Endodermal cell (in vitro differentiated cells): ENCODE measurements at regions not wholly inside any gene's neighbourhood (a gene's known extent, or its start where the extent isn't known, plus 50 kb on each side); places are given as distances from the start of the nearest gene placed in this dataset.

ENCODE experiments used
- DNase-seq: peaks from one replicate; pipeline ENCODE4 v3.0.0-alpha.2; 2017
- H3K27ac ChIP-seq: 2 replicates; pipeline ENCODE4 v1.5.1; 2013; ENCODE audit warnings: mild to moderate bottlenecking, low read depth, low read length, moderate library complexity
- H3K27me3 ChIP-seq: 2 replicates; pipeline ENCODE4 v1.6.1; 2013; ENCODE audit warnings: mild to moderate bottlenecking, low read length, moderate library complexity; ENCODE audit not compliant: insufficient read depth, control insufficient read depth, poor library complexity, severe bottlenecking
- H3K36me3 ChIP-seq: 2 replicates; pipeline ENCODE4 v1.7.0; 2013; ENCODE audit warnings: mild to moderate bottlenecking, low read length, moderate library complexity; ENCODE audit not compliant: control insufficient read depth, insufficient read depth
- H3K4me1 ChIP-seq: one replicate; pipeline ENCODE4 v1.7.0; 2013; ENCODE audit warnings: low read length; ENCODE audit not compliant: control insufficient read depth, insufficient read depth
- H3K4me3 ChIP-seq: 2 replicates; pipeline ENCODE4 v1.5.1; 2013; ENCODE audit warnings: mild to moderate bottlenecking, low read length, moderate library complexity
- H3K9ac ChIP-seq: 2 replicates; pipeline ENCODE4 v1.6.1; 2013; ENCODE audit warnings: mild to moderate bottlenecking, low read length, moderate library complexity; ENCODE audit not compliant: poor library complexity, severe bottlenecking; ENCODE audit errors: extremely low read depth
- H3K9me3 ChIP-seq: 2 replicates; pipeline ENCODE4 v1.6.1; 2013; ENCODE audit warnings: mild to moderate bottlenecking, low read length, moderate library complexity; ENCODE audit not compliant: control insufficient read depth
- H3K27ac Mint-ChIP-seq: 2 replicates; pipeline ENCODE4 v1.8.0; 2020; ENCODE audit warnings: mixed read lengths
- H3K27me3 Mint-ChIP-seq: 2 replicates; pipeline ENCODE4 v1.8.0; 2021; ENCODE audit warnings: mild to moderate bottlenecking, mixed read lengths; ENCODE audit not compliant: insufficient read depth
- H3K36me3 Mint-ChIP-seq: 2 replicates; pipeline ENCODE4 v1.8.0; 2020; ENCODE audit warnings: low read depth, mixed read lengths
- H3K4me1 Mint-ChIP-seq: 2 replicates; pipeline ENCODE4 v1.8.0; 2020; ENCODE audit warnings: mixed read lengths
- H3K4me3 Mint-ChIP-seq: 2 replicates; pipeline ENCODE4 v1.8.0; 2020; ENCODE audit warnings: mild to moderate bottlenecking, moderate library complexity, mixed read lengths
- H3K9me3 Mint-ChIP-seq: 2 replicates; pipeline ENCODE4 v1.8.0; 2020; ENCODE audit warnings: mild to moderate bottlenecking, mixed read lengths
- CTCF ChIP-seq: fragments of 200-600 bp; sonication (generic); conservative IDR thresholded peaks from 2 replicates; pipeline ENCODE4 v1.5.0; 2021; ENCODE audit warnings: antibody characterized with exemption, mild to moderate bottlenecking
- WGBS, 2 experiments: methylation state at CpG; one replicate each; pipeline versions ENCODE4 v1.1.5 to v1.1.7; 2013; ENCODE audit warnings: missing lambda C conversion rate in 2 of 2, mixed read lengths in 1 of 2; ENCODE audit not compliant: insufficient coverage in 1 of 2, insufficient read length in 1 of 2; 5-methylcytosine and 5-hydroxymethylcytosine counted together

DNA sequence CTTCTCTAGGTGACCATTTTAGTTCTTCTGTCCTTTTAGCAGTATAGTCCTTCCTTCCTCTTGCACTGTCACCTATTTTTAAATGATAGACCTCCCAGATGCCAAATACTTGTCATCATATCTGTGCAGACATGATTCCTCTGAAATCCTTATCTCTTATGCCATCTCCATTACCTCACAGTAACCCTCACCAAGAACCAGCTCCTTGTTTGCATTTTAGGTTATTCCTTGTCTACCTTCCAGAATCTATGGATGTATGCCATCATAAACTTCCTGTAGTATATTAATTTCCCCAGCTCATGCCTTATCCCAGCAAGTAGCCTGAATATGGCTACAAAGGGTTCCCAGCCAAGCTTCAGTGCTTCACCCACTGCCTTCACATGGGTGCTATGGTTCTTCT, 1347.2 kb downstream of the ROBO1 start:
- H3K4me1 ChIP-seq, result no peaks in the 10 kb centered on the region
- Mint-ChIP-seq H3K4me3 (no peak overlapping the region), H3K4me1 (no peaks in the 10 kb centered on the region), H3K36me3 (no peaks in the 10 kb centered on the region), H3K27me3 (no peaks in the 10 kb centered on the region), H3K27ac (no peak overlapping the region), H3K9me3 (no peaks in the 10 kb centered on the region)
- no peaks in the 10 kb centered on the region for H3K9me3 ChIP-seq
- H3K4me3 ChIP-seq, result no peak overlapping the region
- H3K27me3 ChIP-seq, result no peaks in the 10 kb centered on the region
- TF ChIP-seq CTCF, result no peak
- H3K36me3 ChIP-seq, result no peaks in the 10 kb centered on the region
- DNase-seq, result no peak
- H3K9ac ChIP-seq, result no peak overlapping the region
- H3K27ac ChIP-seq, result no peak overlapping the region

- no peak overlapping the region for H3K9ac ChIP-seq
- H3K9me3 ChIP-seq, result no peaks in the 10 kb centered on the region
- no peaks in the 10 kb centered on the region for H3K4me1 Mint-ChIP-seq
- 88 to 91% methylated on average over 3 to 5 of the region's 7 CpGs for WGBS, 2 experiments
- no peaks in the 10 kb centered on the region for H3K36me3 Mint-ChIP-seq
- no peak overlapping the region for H3K27ac Mint-ChIP-seq
- H3K4me3 Mint-ChIP-seq, result no peak overlapping the region
- H3K9me3 Mint-ChIP-seq, result no peaks in the 10 kb centered on the region
- H3K27me3 Mint-ChIP-seq, result no peaks in the 10 kb centered on the region
- no peaks in the 10 kb centered on the region for H3K4me1 ChIP-seq
- no peaks in the 10 kb centered on the region for H3K27me3 ChIP-seq
- no peaks in the 10 kb centered on the region for H3K36me3 ChIP-seq
- no peak for DNase-seq
- no peak overlapping the region for H3K4me3 ChIP-seq
- no peak for TF ChIP-seq CTCF
- H3K27ac ChIP-seq, result no peak overlapping the region
These were observed 1346.4 kb downstream of the ROBO1 start for GRCh38 chr3:78421247-78421966.

GRCh38 chr3:78424656-78425055, 1343.1 kb downstream of the ROBO1 start:
- Mint-ChIP-seq H3K27ac (no peak overlapping the region), H3K27me3 (no peaks in the 10 kb centered on the region), H3K4me3 (no peak overlapping the region), H3K36me3 (no peaks in the 10 kb centered on the region), H3K4me1 (no peaks in the 10 kb centered on the region), H3K9me3 (no peaks in the 10 kb centered on the region)
- no peak overlapping the region for H3K27ac ChIP-seq
- H3K4me1 ChIP-seq, result no peaks in the 10 kb centered on the region
- H3K9ac ChIP-seq, result no peak overlapping the region
- no peaks in the 10 kb centered on the region for H3K36me3 ChIP-seq
- H3K9me3 ChIP-seq, result no peaks in the 10 kb centered on the region
- TF ChIP-seq CTCF, result no peak
- no peak for DNase-seq
- no peak overlapping the region for H3K4me3 ChIP-seq
- no peaks in the 10 kb centered on the region for H3K27me3 ChIP-seq
- 92 to 100% methylated on average over 1 of the region's 1 CpG for WGBS, 2 experiments
